ENCODE measurements at regions not wholly inside any gene's neighbourhood (a gene's known extent, or its start where the extent isn't known, plus 50 kb on each side); places are given as distances from the start of the nearest gene placed in this dataset.

DNA sequence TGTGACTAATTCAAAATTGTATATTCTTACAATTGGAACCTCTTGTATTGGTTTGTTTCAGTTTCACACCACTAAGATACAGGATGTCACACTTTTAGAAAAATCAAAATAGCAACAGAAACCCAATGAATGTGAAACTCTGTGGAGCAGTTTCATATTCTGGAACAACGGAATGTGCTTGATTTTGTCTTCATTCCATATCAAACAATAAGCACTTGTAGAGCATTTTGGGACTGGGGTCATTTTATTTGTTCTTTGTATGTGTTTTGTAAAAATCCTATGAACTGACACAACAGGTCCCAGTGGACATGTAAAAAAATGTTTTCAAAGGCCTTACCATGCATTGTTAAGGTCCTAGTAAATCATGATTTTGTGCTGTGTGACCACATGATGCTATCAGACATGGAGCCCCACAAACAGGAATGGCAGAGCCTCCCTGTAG is 123.1 kb downstream of the DKK1 start:
- WGBS = 67% methylated on average over 1 of the region's 1 CpG

More for the DNA sequence above, 123.1 kb downstream of the DKK1 start:
- Histone ChIP-seq H3K4me1 (ENCODE audit: control insufficient read depth in 4 of 4, insufficient read depth in 4 of 4, low read length in 3 of 4) (no peaks in the 10 kb centered on the region), H3K27ac (ENCODE audit: low read depth in 1 of 2, low read length in 2 of 2) (no peak overlapping the region), H3K9me3 (ENCODE audit: control insufficient read depth in 4 of 4, low read length in 3 of 4) (no peaks in the 10 kb centered on the region), H3K27me3 (ENCODE audit: control insufficient read depth in 4 of 4, insufficient read depth in 4 of 4, low read length in 3 of 4) (no peaks in the 10 kb centered on the region), H3K9ac (ENCODE audit: low read depth in 1 of 2, low read length in 2 of 2) (no peak overlapping the region), H3K36me3 (ENCODE audit: control insufficient read depth in 4 of 4, insufficient read depth in 3 of 4, low read depth in 1 of 4, low read length in 3 of 4) (no peaks in the 10 kb centered on the region), H3K4me3 (ENCODE audit: low read depth in 1 of 3, low read length in 3 of 3) (no peak overlapping the region)
- TF ChIP-seq, protein P1, sequence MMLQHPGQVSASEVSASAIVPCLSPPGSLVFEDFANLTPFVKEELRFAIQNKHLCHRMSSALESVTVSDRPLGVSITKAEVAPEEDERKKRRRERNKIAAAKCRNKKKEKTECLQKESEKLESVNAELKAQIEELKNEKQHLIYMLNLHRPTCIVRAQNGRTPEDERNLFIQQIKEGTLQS (IDR thresholded peaks at IDR 0.05) = no peak
- TF ChIP-seq FOXA2 (IDR thresholded peaks at IDR 0.05) (no peak), FOXA1 (IDR thresholded peaks at IDR 0.05) (no peak), JUND (IDR thresholded peaks at IDR 0.05) (no peak), CTCF (IDR thresholded peaks at IDR 0.05; ENCODE audit: low read depth, low read length, missing input control) (no peak), HNF4A (conservative IDR thresholded peaks at IDR 0.05) (no peak), REST (IDR thresholded peaks at IDR 0.05) (no peak), TAF1 (conservative IDR thresholded peaks at IDR 0.05) (no peak), EGR1 (IDR thresholded peaks at IDR 0.05; ENCODE audit: low read depth in 2 of 2) (no peak), GABPA (IDR thresholded peaks at IDR 0.05 in 1 of 2, conservative IDR thresholded peaks at IDR 0.05 in 1 of 2) (no peak), ZBTB33 (IDR thresholded peaks at IDR 0.05) (no peak), RAD21 (IDR thresholded peaks at IDR 0.05) (no peak), YY1 (IDR thresholded peaks at IDR 0.05) (no peak), HNF4G (IDR thresholded peaks at IDR 0.05) (no peak), SP1 (IDR thresholded peaks at IDR 0.05) (no peak), NR2F2 (IDR thresholded peaks at IDR 0.05) (no peak), RXRA (IDR thresholded peaks at IDR 0.05) (no peak)
- TF ChIP-seq, protein P2, sequence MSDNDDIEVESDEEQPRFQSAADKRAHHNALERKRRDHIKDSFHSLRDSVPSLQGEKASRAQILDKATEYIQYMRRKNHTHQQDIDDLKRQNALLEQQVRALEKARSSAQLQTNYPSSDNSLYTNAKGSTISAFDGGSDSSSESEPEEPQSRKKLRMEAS (IDR thresholded peaks at IDR 0.05) = no peak
- no peak for DNase-seq (ENCODE audit: low spot score)
